ENCODE measurements at regions not wholly inside any gene's neighbourhood (a gene's known extent, or its start where the extent isn't known, plus 50 kb on each side); places are given as distances from the start of the nearest gene placed in this dataset.

DNA sequence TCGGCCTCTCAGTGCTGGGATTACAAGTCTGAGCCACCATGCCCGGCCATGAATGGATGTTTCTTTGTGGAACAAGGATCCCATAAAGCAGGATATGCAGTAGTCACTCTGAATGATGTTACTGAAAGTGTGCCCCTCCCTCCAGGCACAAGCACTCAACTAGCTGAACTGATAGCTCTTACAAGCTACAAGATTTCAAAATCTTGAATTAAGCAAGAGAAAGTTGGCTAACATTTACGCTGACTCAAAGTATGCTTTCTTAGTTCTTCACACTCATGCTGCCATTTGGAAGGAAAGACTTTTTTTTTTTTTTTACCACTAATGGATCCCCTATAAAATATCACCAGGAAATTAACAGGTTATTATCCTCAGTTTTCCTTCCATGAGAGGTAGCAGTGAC, 549.0 kb upstream of the PKDCC start:
- in situ Hi-C loops (cut with MboI), result no loop called here
- BruUV-seq (replicated peaks), result no TSS peak
- no peak for ATAC-seq
- WGBS (ENCODE audit: insufficient coverage, insufficient replicate concordance, low lambda C conversion rate, missing lambda C conversion rate), result 17% methylated on average over 3 of the region's 3 CpGs
- no peak overlapping the region for H3K4me3 ChIP-seq
- H3K9ac ChIP-seq (ENCODE audit: control insufficient read depth, insufficient read depth, low read length), result no peak overlapping the region
- no peaks in the 10 kb centered on the region for H3K4me1 ChIP-seq (ENCODE audit: control insufficient read depth, insufficient read depth, low read length)
- no peak overlapping the region for H3K4me2 ChIP-seq (ENCODE audit: control insufficient read depth, insufficient read depth)
- FAIRE-seq, result no peak
- no peaks in the 10 kb centered on the region for H3K27me3 ChIP-seq (replicated peaks in 1 of 2; ENCODE audit: control insufficient read depth in 2 of 2, insufficient read depth in 2 of 2, low read length in 1 of 2)
- ChIA-PET CTCF (interaction anchor here (0.6 kb wide), 1 partner anchor 221 kb away, joined by 3 read pairs; no protein-coding TSS in a partner anchor), RAD21 (ENCODE audit: unreplicated experiment) (interaction anchor here (1.0 kb wide), 1 partner anchor 25 kb away, joined by 3 read pairs; no protein-coding TSS in a partner anchor), POLR2A (no interaction called here), SMC1A (ENCODE audit: uncharacterized antibody, unreplicated experiment) (no interaction called here)
- no peaks in the 10 kb centered on the region for H3K79me2 ChIP-seq (ENCODE audit: control insufficient read depth, insufficient read depth, low read length)
- no peaks in the 10 kb centered on the region for H3K36me3 ChIP-seq (ENCODE audit: control insufficient read depth in 2 of 2, insufficient read depth in 2 of 2, low read length in 1 of 2)
- DNase-seq (ENCODE audit: low read depth, low spot score), result no peak
- H2AFZ ChIP-seq (ENCODE audit: control insufficient read depth, low read depth, low read length), result no peak overlapping the region
- no peaks in the 10 kb centered on the region for H4K20me1 ChIP-seq (ENCODE audit: control insufficient read depth, insufficient read depth)
- intact Hi-C loops (cut with micrococcal nuclease; ENCODE audit: unreplicated experiment), result no loop called here
- H3K27ac ChIP-seq (ENCODE audit: control insufficient read depth, insufficient read depth), result no peak overlapping the region
- peaks cover 14% of the 10 kb centered on the region; the same call in 2 of the 3 replicates for H3K9me3 ChIP-seq (replicated peaks; ENCODE audit: control insufficient read depth, insufficient read depth, low read length)
- TF ChIP-seq ZNF24 (IDR thresholded peaks at IDR 0.05) (no peak), ZNF217 (IDR thresholded peaks at IDR 0.05) (no peak), STAT3 (IDR thresholded peaks at IDR 0.05; ENCODE audit: low read depth, low read length) (no peak), STAT1 (conservative IDR thresholded peaks at IDR 0.05) (no peak), CHD4 (IDR thresholded peaks at IDR 0.05) (no peak), CHD2 (IDR thresholded peaks at IDR 0.05; ENCODE audit: borderline replicate concordance, low read depth, low read length) (no peak), RAD21 (IDR thresholded peaks at IDR 0.05; ENCODE audit: insufficient read depth, low read depth, low read length) (no peak), ASH2L (IDR thresholded peaks at IDR 0.05; ENCODE audit: borderline replicate concordance, low read depth) (no peak), GABPA (IDR thresholded peaks at IDR 0.05; ENCODE audit: low read depth) (no peak), ZSCAN29 (IDR thresholded peaks at IDR 0.05) (no peak)
- TF ChIP-seq, protein P1, sequence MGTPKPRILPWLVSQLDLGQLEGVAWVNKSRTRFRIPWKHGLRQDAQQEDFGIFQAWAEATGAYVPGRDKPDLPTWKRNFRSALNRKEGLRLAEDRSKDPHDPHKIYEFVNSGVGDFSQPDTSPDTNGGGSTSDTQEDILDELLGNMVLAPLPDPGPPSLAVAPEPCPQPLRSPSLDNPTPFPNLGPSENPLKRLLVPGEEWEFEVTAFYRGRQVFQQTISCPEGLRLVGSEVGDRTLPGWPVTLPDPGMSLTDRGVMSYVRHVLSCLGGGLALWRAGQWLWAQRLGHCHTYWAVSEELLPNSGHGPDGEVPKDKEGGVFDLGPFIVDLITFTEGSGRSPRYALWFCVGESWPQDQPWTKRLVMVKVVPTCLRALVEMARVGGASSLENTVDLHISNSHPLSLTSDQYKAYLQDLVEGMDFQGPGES (IDR thresholded peaks at IDR 0.05), result no peak
- TF ChIP-seq, protein P2, sequence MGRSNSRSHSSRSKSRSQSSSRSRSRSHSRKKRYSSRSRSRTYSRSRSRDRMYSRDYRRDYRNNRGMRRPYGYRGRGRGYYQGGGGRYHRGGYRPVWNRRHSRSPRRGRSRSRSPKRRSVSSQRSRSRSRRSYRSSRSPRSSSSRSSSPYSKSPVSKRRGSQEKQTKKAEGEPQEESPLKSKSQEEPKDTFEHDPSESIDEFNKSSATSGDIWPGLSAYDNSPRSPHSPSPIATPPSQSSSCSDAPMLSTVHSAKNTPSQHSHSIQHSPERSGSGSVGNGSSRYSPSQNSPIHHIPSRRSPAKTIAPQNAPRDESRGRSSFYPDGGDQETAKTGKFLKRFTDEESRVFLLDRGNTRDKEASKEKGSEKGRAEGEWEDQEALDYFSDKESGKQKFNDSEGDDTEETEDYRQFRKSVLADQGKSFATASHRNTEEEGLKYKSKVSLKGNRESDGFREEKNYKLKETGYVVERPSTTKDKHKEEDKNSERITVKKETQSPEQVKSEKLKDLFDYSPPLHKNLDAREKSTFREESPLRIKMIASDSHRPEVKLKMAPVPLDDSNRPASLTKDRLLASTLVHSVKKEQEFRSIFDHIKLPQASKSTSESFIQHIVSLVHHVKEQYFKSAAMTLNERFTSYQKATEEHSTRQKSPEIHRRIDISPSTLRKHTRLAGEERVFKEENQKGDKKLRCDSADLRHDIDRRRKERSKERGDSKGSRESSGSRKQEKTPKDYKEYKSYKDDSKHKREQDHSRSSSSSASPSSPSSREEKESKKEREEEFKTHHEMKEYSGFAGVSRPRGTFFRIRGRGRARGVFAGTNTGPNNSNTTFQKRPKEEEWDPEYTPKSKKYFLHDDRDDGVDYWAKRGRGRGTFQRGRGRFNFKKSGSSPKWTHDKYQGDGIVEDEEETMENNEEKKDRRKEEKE (IDR thresholded peaks at IDR 0.05), result no peak
- TF ChIP-seq, protein P3, sequence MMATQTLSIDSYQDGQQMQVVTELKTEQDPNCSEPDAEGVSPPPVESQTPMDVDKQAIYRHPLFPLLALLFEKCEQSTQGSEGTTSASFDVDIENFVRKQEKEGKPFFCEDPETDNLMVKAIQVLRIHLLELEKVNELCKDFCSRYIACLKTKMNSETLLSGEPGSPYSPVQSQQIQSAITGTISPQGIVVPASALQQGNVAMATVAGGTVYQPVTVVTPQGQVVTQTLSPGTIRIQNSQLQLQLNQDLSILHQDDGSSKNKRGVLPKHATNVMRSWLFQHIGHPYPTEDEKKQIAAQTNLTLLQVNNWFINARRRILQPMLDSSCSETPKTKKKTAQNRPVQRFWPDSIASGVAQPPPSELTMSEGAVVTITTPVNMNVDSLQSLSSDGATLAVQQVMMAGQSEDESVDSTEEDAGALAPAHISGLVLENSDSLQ (IDR thresholded peaks at IDR 0.05), result no peak
- TF ChIP-seq, protein P4, sequence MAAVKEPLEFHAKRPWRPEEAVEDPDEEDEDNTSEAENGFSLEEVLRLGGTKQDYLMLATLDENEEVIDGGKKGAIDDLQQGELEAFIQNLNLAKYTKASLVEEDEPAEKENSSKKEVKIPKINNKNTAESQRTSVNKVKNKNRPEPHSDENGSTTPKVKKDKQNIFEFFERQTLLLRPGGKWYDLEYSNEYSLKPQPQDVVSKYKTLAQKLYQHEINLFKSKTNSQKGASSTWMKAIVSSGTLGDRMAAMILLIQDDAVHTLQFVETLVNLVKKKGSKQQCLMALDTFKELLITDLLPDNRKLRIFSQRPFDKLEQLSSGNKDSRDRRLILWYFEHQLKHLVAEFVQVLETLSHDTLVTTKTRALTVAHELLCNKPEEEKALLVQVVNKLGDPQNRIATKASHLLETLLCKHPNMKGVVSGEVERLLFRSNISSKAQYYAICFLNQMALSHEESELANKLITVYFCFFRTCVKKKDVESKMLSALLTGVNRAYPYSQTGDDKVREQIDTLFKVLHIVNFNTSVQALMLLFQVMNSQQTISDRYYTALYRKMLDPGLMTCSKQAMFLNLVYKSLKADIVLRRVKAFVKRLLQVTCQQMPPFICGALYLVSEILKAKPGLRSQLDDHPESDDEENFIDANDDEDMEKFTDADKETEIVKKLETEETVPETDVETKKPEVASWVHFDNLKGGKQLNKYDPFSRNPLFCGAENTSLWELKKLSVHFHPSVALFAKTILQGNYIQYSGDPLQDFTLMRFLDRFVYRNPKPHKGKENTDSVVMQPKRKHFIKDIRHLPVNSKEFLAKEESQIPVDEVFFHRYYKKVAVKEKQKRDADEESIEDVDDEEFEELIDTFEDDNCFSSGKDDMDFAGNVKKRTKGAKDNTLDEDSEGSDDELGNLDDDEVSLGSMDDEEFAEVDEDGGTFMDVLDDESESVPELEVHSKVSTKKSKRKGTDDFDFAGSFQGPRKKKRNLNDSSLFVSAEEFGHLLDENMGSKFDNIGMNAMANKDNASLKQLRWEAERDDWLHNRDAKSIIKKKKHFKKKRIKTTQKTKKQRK (IDR thresholded peaks at IDR 0.05; ENCODE audit: low read depth, low read length), result no peak

All from GM12878 (cell line).